ENCODE measurements at regions not wholly inside any gene's neighbourhood (a gene's known extent, or its start where the extent isn't known, plus 50 kb on each side); places are given as distances from the start of the nearest gene placed in this dataset.

DNA sequence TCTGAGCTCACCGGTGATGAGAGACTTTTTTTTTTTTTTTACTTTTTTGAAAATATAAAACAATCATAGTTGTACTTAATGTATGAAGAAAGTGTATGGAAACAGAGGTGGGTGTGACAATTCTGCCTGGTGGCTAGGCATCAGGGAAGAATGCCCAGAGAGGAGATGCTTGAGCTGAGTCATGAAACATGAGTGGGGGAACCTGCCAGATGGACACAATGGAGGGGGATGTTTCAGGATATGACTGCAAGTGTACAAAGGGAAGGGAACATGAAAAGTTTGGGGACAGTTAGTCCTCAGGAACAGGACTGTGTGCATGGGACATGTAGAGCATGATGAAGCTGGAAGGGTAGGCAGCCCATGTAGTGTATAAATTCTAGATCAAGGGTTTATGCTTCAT, 274.2 kb upstream of the E2F7 start:
- TF ChIP-seq EZH2 (IDR thresholded peaks at IDR 0.05; ENCODE audit: low read depth) = no peak
- TF ChIP-seq, protein P1, sequence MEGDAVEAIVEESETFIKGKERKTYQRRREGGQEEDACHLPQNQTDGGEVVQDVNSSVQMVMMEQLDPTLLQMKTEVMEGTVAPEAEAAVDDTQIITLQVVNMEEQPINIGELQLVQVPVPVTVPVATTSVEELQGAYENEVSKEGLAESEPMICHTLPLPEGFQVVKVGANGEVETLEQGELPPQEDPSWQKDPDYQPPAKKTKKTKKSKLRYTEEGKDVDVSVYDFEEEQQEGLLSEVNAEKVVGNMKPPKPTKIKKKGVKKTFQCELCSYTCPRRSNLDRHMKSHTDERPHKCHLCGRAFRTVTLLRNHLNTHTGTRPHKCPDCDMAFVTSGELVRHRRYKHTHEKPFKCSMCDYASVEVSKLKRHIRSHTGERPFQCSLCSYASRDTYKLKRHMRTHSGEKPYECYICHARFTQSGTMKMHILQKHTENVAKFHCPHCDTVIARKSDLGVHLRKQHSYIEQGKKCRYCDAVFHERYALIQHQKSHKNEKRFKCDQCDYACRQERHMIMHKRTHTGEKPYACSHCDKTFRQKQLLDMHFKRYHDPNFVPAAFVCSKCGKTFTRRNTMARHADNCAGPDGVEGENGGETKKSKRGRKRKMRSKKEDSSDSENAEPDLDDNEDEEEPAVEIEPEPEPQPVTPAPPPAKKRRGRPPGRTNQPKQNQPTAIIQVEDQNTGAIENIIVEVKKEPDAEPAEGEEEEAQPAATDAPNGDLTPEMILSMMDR (conservative IDR thresholded peaks at IDR 0.05) = no peak
